IMR-90 (cell line): ENCODE measurements at regions not wholly inside any gene's neighbourhood (a gene's known extent, or its start where the extent isn't known, plus 50 kb on each side); places are given as distances from the start of the nearest gene placed in this dataset.

Source experiments
- ATAC-seq: fragments of 200-7000 bp; cut with Tn5 transposase; 2 replicates; pipeline ENCODE4 v1.9.1; 2020; ENCODE audit warnings: low read depth, mild to moderate bottlenecking, moderate library complexity
- BruUV-seq: library from RNA; stranded (reverse); fragments of 400-500 nt; replicated peaks from 2 replicates; lab custom pipeline; 2021; lab: Mats Ljungman, UMichigan
- CTCF ChIA-PET: fragments of 300-600 bp; formaldehyde crosslinking; extraction: SDS; loops from one replicate; lab custom pipeline; 2021; ENCODE audit warnings: antibody characterized with exemption; lab: Yijun Ruan, JAX
- POLR2A ChIA-PET: fragments of 300-600 bp; sonication (Branson Sonifier 250); formaldehyde crosslinking; loops from one replicate; lab custom pipeline; 2022; ENCODE audit warnings: antibody characterized with exemption; ENCODE audit not compliant: unreplicated experiment; lab: Charles Lee
- DNase-seq: peaks from one replicate; pipeline ENCODE4 v3.0.0; 2013
- H2AFZ ChIP-seq: replicated peaks from 2 replicates; pipeline ENCODE3; 2013; ENCODE audit warnings: low read length, mild to moderate bottlenecking; ENCODE audit not compliant: poor library complexity
- H2AK5ac ChIP-seq: 2 replicates; pipeline ENCODE4 v1.6.1; 2013; ENCODE audit warnings: low read depth, low read length, inconsistent platforms
- H2AK9ac ChIP-seq: replicated peaks from 2 replicates; pipeline ENCODE3; 2013; ENCODE audit warnings: mild to moderate bottlenecking, low read depth, low read length, moderate library complexity; ENCODE audit not compliant: poor library complexity
- H2BK120ac ChIP-seq: 2 replicates; pipeline ENCODE4 v1.6.1; 2013; ENCODE audit warnings: low read depth, low read length, inconsistent platforms
- H2BK15ac ChIP-seq: 3 replicates; pipeline ENCODE4 v1.6.1; 2013; ENCODE audit warnings: low read depth, low read length, inconsistent platforms
- H2BK20ac ChIP-seq: 2 replicates; pipeline ENCODE4 v1.6.1; 2013; ENCODE audit warnings: low read depth, mild to moderate bottlenecking, inconsistent platforms, low read length, moderate library complexity
- H2BK5ac ChIP-seq: 2 replicates; pipeline ENCODE4 v1.6.1; 2013; ENCODE audit warnings: mild to moderate bottlenecking, low read depth, low read length, inconsistent platforms; ENCODE audit not compliant: poor library complexity, severe bottlenecking
- H3K14ac ChIP-seq: replicated peaks from 2 replicates; pipeline ENCODE4 v1.6.1; 2013; ENCODE audit warnings: low read depth, low read length, inconsistent platforms
- H3K18ac ChIP-seq: 2 replicates; pipeline ENCODE4 v1.6.1; 2013; ENCODE audit warnings: low read depth, low read length, control low read depth
- H3K23ac ChIP-seq: 2 replicates; pipeline ENCODE4 v1.6.1; 2013; ENCODE audit warnings: low read depth, low read length, inconsistent platforms
- H3K27ac ChIP-seq: 2 replicates; pipeline ENCODE4 v1.5.1; 2013; ENCODE audit warnings: mild to moderate bottlenecking, control low read depth, low read length; ENCODE audit not compliant: insufficient read depth
- H3K27me3 ChIP-seq: 2 replicates; pipeline ENCODE4 v1.6.1; 2013; ENCODE audit warnings: low read length; ENCODE audit not compliant: control insufficient read depth, insufficient read depth
- H3K36me3 ChIP-seq: 2 replicates; pipeline ENCODE4 v1.6.1; 2013; ENCODE audit warnings: low read length, mixed read lengths; ENCODE audit not compliant: control insufficient read depth, insufficient read depth
- H3K4ac ChIP-seq: 2 replicates; pipeline ENCODE4 v1.6.1; 2013; ENCODE audit warnings: low read depth, low read length, inconsistent platforms
- H3K4me1 ChIP-seq: 2 replicates; pipeline ENCODE4 v1.6.1; 2013; ENCODE audit warnings: low read length, mixed read lengths; ENCODE audit not compliant: control insufficient read depth, insufficient read depth
- H3K4me2 ChIP-seq: 2 replicates; pipeline ENCODE4 v1.6.1; 2013; ENCODE audit warnings: low read depth, mild to moderate bottlenecking, control low read depth, low read length, moderate library complexity
- H3K4me3 ChIP-seq: 2 replicates; pipeline ENCODE4 v1.5.1; 2013; ENCODE audit warnings: low read depth, mild to moderate bottlenecking, control low read depth, low read length, moderate library complexity; ENCODE audit not compliant: insufficient read depth
- H3K56ac ChIP-seq: 2 replicates; pipeline ENCODE4 v1.6.1; 2013; ENCODE audit warnings: low read length, inconsistent platforms; ENCODE audit not compliant: insufficient read depth; ENCODE audit errors: extremely low read depth
- H3K79me1 ChIP-seq, 2 experiments: 2 replicates each; pipeline ENCODE4 v1.6.1; 2013; ENCODE audit warnings: low read length in 2 of 2, inconsistent platforms in 1 of 2, low read depth in 1 of 2
- H3K9ac ChIP-seq: 2 replicates; pipeline ENCODE4 v1.6.1; 2013; ENCODE audit warnings: low read depth, low read length, control low read depth
- H3K9me1 ChIP-seq: 2 replicates; pipeline ENCODE4 v1.6.1; 2013; ENCODE audit warnings: low read length, inconsistent platforms; ENCODE audit not compliant: insufficient read depth
- H3K9me3 ChIP-seq: 2 replicates; pipeline ENCODE4 v1.6.1; 2013; ENCODE audit warnings: low read length; ENCODE audit not compliant: control insufficient read depth, insufficient read depth
- H4K20me1 ChIP-seq: 2 replicates; pipeline ENCODE4 v1.6.1; 2013; ENCODE audit warnings: low read length, inconsistent platforms; ENCODE audit not compliant: insufficient read depth
- H4K5ac ChIP-seq: 2 replicates; pipeline ENCODE4 v1.6.1; 2013; ENCODE audit warnings: mild to moderate bottlenecking, low read depth, low read length, control low read depth
- H4K8ac ChIP-seq, 2 experiments: 2 replicates each; pipeline ENCODE4 v1.6.1; 2013; ENCODE audit warnings: low read depth in 2 of 2, low read length in 2 of 2, control low read depth in 1 of 2, inconsistent platforms in 1 of 2
- H4K91ac ChIP-seq: 2 replicates; pipeline ENCODE4 v1.6.1; 2013; ENCODE audit warnings: low read depth, low read length, inconsistent platforms; ENCODE audit not compliant: insufficient read depth
- BHLHE40 ChIP-seq: fragments of 150-350 bp; IDR thresholded peaks from 2 replicates; pipeline ENCODE4 v1.6.1; 2016; ENCODE audit warnings: mild to moderate bottlenecking, low read depth, low read length
- CEBPB ChIP-seq: IDR thresholded peaks from 2 replicates; pipeline ENCODE4 v1.6.1; 2012; ENCODE audit warnings: low read depth, low read length, improper control_type of control experiment
- CHD1 ChIP-seq: IDR thresholded peaks from 2 replicates; pipeline ENCODE4 v1.6.1; 2012; ENCODE audit warnings: low read depth, low read length, improper control_type of control experiment
- FOS ChIP-seq: fragments of 150-350 bp; IDR thresholded peaks from 2 replicates; pipeline ENCODE4 v1.6.1; 2016; ENCODE audit warnings: low read depth, low read length
- MAFK ChIP-seq: IDR thresholded peaks from 2 replicates; pipeline ENCODE4 v1.6.1; 2012; ENCODE audit warnings: low read depth, low read length, improper control_type of control experiment
- MAZ ChIP-seq: IDR thresholded peaks from 2 replicates; pipeline ENCODE4 v1.6.1; 2012; ENCODE audit warnings: low read depth, mild to moderate bottlenecking, low read length, improper control_type of control experiment, moderate library complexity, borderline replicate concordance
- MXI1 ChIP-seq: IDR thresholded peaks from 2 replicates; pipeline ENCODE4 v1.6.1; 2012; ENCODE audit warnings: low read depth, mild to moderate bottlenecking, low read length, moderate library complexity, borderline replicate concordance
- POLR2A ChIP-seq: IDR thresholded peaks from 2 replicates; pipeline ENCODE4 v1.6.1; 2012; ENCODE audit warnings: mild to moderate bottlenecking, low read depth, low read length
- RAD21 ChIP-seq: IDR thresholded peaks from 2 replicates; pipeline ENCODE4 v1.6.1; 2012; ENCODE audit warnings: low read length, improper control_type of control experiment
- RCOR1 ChIP-seq: IDR thresholded peaks from 2 replicates; pipeline ENCODE4 v1.6.1; 2012; ENCODE audit warnings: mild to moderate bottlenecking, low read length, improper control_type of control experiment; ENCODE audit not compliant: insufficient replicate concordance
- RFX5 ChIP-seq: IDR thresholded peaks from 2 replicates; pipeline ENCODE4 v1.8.0; 2012; ENCODE audit warnings: low read depth, mild to moderate bottlenecking, low read length, moderate library complexity
- WGBS, 2 experiments: methylation state at CpG; one replicate each; pipeline versions ENCODE4 v1.1.5 to v1.1.7; 2013; ENCODE audit warnings: missing lambda C conversion rate in 2 of 2; ENCODE audit not compliant: insufficient read length in 1 of 2; ENCODE audit errors: extremely low coverage in 2 of 2; 5-methylcytosine and 5-hydroxymethylcytosine counted together
- dilution Hi-C: fragments of 300-500 bp; cut with HindIII; formaldehyde crosslinking; loops from one replicate; pipeline ENCODE4 v1.14.3; 2018; ENCODE audit warnings: low sequenced_read_pairs; ENCODE audit not compliant: unreplicated experiment
- in situ Hi-C: fragments of 300-500 bp; cut with MboI; formaldehyde crosslinking; loops from 3 replicates; pipeline ENCODE4 v1.14.3; 2019; ENCODE audit warnings: low sequenced_read_pairs, inconsistent platforms, mixed read lengths
- intact Hi-C: fragments of 100-400 bp; cut with micrococcal nuclease; formaldehyde crosslinking; loops from 2 replicates; pipeline ENCODE4 v1.10.0; 2022
- TF ChIP-seq, protein P1 (sequence below): fragments of 150-350 bp; IDR thresholded peaks from 2 replicates; pipeline ENCODE4 v1.6.1; 2017; ENCODE audit warnings: mild to moderate bottlenecking, antibody characterized with exemption, low read length, low read depth

DNA sequence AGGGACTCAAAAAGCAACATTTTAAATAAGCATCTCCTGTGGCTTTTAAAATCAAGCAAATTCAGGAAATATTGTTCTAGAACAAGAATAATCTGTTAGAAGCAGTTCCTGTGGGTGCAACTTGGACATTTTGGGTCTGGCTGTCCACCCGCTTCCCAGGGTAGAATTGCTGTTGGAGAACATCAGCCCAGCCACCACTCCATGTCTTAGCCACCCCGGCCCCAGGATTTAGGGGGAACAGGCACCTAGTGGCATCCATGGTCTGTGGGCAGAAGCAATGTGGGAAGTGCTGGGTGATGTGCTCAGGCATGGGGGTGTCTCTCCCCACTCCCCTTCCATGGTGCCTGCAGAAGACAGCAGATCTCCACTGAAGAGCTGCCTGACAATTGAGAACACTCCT, 162.6 kb downstream of the KLF13 start:
- peaks cover 2% of the 10 kb centered on the region for H3K4me1 ChIP-seq
- no peak overlapping the region for H4K91ac ChIP-seq
- dilution Hi-C loops (no loop called here), in situ Hi-C loops (loop anchor here (5.0 to 25.0 kb wide), 4 partner anchors 124 to 827 kb away; partner anchors contain the start of gene KLF13), intact Hi-C loops (loop anchor here (10.0 kb wide), 1 partner anchor 584 kb away; the partner anchor contains the start of gene FAN1)
- H3K23ac ChIP-seq = no peak overlapping the region
- no peak overlapping the region for H2AK9ac ChIP-seq
- H2AK5ac ChIP-seq = no peak overlapping the region; the same call in 1 of the 2 replicates
- POLR2A ChIA-PET = no interaction called here
- H2BK120ac ChIP-seq = no peak overlapping the region
- H4K5ac ChIP-seq = no peak overlapping the region
- no peak overlapping the region for H3K56ac ChIP-seq
- no peak overlapping the region for H3K27ac ChIP-seq
- no peak overlapping the region for H2AFZ ChIP-seq
- no peak overlapping the region for H3K4me2 ChIP-seq
- peaks cover 3% of the 10 kb centered on the region; the same call in 1 of the 2 replicates for H3K9me3 ChIP-seq
- no CpG with 5 or more reads among the region's 2 CpGs for WGBS, 2 experiments
- H2BK20ac ChIP-seq = no peak overlapping the region
- no peak overlapping the region for H2BK15ac ChIP-seq
- no peak for DNase-seq
- no peak for ATAC-seq
- no peak overlapping the region for H3K18ac ChIP-seq
- no peak overlapping the region for H3K9ac ChIP-seq
- H3K14ac ChIP-seq = no peak overlapping the region
- H3K27me3 ChIP-seq = peaks cover 4% of the 10 kb centered on the region; the same call in 1 of the 2 replicates
- BruUV-seq = no TSS peak
- H3K36me3 ChIP-seq = no peaks in the 10 kb centered on the region
- peaks cover 3% of the 10 kb centered on the region; the same call in 1 of the 2 replicates for H3K9me1 ChIP-seq
- H3K4me3 ChIP-seq = no peak overlapping the region
- CTCF ChIA-PET = interaction anchor here (0.6 to 3.2 kb wide), 15 partner anchors 9 to 289 kb away, joined by 3 to 13 read pairs (median 4); no protein-coding TSS in a partner anchor
- no peak for TF ChIP-seq MAZ
- no peak for TF ChIP-seq MAFK
- TF ChIP-seq BHLHE40 = no peak
- no peak for TF ChIP-seq CHD1
- TF ChIP-seq RCOR1 = no peak
- TF ChIP-seq, protein P1, sequence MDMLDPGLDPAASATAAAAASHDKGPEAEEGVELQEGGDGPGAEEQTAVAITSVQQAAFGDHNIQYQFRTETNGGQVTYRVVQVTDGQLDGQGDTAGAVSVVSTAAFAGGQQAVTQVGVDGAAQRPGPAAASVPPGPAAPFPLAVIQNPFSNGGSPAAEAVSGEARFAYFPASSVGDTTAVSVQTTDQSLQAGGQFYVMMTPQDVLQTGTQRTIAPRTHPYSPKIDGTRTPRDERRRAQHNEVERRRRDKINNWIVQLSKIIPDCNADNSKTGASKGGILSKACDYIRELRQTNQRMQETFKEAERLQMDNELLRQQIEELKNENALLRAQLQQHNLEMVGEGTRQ = no peak
- TF ChIP-seq POLR2A = no peak
- TF ChIP-seq RAD21 = no peak
- TF ChIP-seq FOS = no peak
- TF ChIP-seq RFX5 = no peak
- TF ChIP-seq CEBPB = no peak
- TF ChIP-seq MXI1 = no peak
- H3K79me1 ChIP-seq = no peaks in the 10 kb centered on the region
- H4K8ac ChIP-seq = no peak overlapping the region
- H3K4ac ChIP-seq = no peak overlapping the region
- H4K20me1 ChIP-seq = no peaks in the 10 kb centered on the region; the same call in 1 of the 2 replicates
- no peak overlapping the region for H2BK5ac ChIP-seq
